IMR-90 (cell line): ENCODE measurements at regions not wholly inside any gene's neighbourhood (a gene's known extent, or its start where the extent isn't known, plus 50 kb on each side); places are given as distances from the start of the nearest gene placed in this dataset.

Experiments used
- BHLHE40 ChIP-seq: fragments of 150-350 bp; IDR thresholded peaks from 2 replicates; pipeline ENCODE4 v1.6.1; 2016; ENCODE audit warnings: mild to moderate bottlenecking, low read depth, low read length
- CTCF ChIP-seq: conservative IDR thresholded peaks from 2 replicates; pipeline ENCODE4 v1.5.1; 2012; ENCODE audit warnings: mild to moderate bottlenecking, low read depth, low read length, improper control_type of control experiment
- MAFK ChIP-seq: IDR thresholded peaks from 2 replicates; pipeline ENCODE4 v1.6.1; 2012; ENCODE audit warnings: low read depth, low read length, improper control_type of control experiment
- MXI1 ChIP-seq: IDR thresholded peaks from 2 replicates; pipeline ENCODE4 v1.6.1; 2012; ENCODE audit warnings: low read depth, mild to moderate bottlenecking, low read length, moderate library complexity, borderline replicate concordance
- POLR2A ChIP-seq: IDR thresholded peaks from 2 replicates; pipeline ENCODE4 v1.6.1; 2012; ENCODE audit warnings: mild to moderate bottlenecking, low read depth, low read length
- RAD21 ChIP-seq: IDR thresholded peaks from 2 replicates; pipeline ENCODE4 v1.6.1; 2012; ENCODE audit warnings: low read length, improper control_type of control experiment
- RCOR1 ChIP-seq: IDR thresholded peaks from 2 replicates; pipeline ENCODE4 v1.6.1; 2012; ENCODE audit warnings: mild to moderate bottlenecking, low read length, improper control_type of control experiment; ENCODE audit not compliant: insufficient replicate concordance
- RFX5 ChIP-seq: IDR thresholded peaks from 2 replicates; pipeline ENCODE4 v1.8.0; 2012; ENCODE audit warnings: low read depth, mild to moderate bottlenecking, low read length, moderate library complexity
- SMC3 ChIP-seq: fragments of 150-350 bp; IDR thresholded peaks from 2 replicates; pipeline ENCODE4 v1.6.1; 2016; ENCODE audit warnings: low read depth, mild to moderate bottlenecking, antibody characterized with exemption, low read length, moderate library complexity
- USF2 ChIP-seq: fragments of 150-350 bp; IDR thresholded peaks from 2 replicates; pipeline ENCODE4 v1.6.1; 2017; ENCODE audit warnings: mild to moderate bottlenecking, antibody characterized with exemption, low read length, low read depth

- TF ChIP-seq CTCF (no peak), POLR2A (no peak), SMC3 (no peak), MAFK (no peak), RAD21 (no peak), MXI1 (no peak), BHLHE40 (no peak), RFX5 (no peak), RCOR1 (no peak), USF2 (no peak)
Measured at GRCh38 chr5:85108471-85108870, 723.8 kb upstream of the EDIL3 start.
